ENCODE measurements at regions not wholly inside any gene's neighbourhood (a gene's known extent, or its start where the extent isn't known, plus 50 kb on each side); places are given as distances from the start of the nearest gene placed in this dataset.

DNA sequence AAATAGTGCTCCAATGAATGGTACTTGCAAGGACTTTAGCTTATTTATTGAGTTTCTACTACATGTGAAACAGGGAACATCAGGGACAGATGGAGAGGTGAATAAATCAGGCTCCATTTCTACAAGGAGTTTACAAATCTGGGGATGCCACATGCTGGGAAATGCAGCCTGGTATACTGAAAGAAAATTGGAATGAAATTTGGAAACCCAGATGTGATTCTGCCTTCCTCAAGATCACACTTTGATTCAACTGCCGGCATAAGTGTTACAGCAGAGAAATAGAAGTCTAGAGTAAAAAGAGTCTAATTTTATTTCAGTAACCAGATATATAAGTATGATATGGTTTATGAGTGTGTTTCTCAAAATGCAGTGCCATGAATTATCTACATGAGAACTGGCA, 1408.4 kb upstream of the C9orf72 start:
- TF ChIP-seq, protein P1, sequence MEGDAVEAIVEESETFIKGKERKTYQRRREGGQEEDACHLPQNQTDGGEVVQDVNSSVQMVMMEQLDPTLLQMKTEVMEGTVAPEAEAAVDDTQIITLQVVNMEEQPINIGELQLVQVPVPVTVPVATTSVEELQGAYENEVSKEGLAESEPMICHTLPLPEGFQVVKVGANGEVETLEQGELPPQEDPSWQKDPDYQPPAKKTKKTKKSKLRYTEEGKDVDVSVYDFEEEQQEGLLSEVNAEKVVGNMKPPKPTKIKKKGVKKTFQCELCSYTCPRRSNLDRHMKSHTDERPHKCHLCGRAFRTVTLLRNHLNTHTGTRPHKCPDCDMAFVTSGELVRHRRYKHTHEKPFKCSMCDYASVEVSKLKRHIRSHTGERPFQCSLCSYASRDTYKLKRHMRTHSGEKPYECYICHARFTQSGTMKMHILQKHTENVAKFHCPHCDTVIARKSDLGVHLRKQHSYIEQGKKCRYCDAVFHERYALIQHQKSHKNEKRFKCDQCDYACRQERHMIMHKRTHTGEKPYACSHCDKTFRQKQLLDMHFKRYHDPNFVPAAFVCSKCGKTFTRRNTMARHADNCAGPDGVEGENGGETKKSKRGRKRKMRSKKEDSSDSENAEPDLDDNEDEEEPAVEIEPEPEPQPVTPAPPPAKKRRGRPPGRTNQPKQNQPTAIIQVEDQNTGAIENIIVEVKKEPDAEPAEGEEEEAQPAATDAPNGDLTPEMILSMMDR (conservative IDR thresholded peaks at IDR 0.05), result no peak
- no peak for TF ChIP-seq ZFX (IDR thresholded peaks at IDR 0.05)

All from C4-2B (cell line).